IPS-18a (cell line): ENCODE measurements at regions not wholly inside any gene's neighbourhood (a gene's known extent, or its start where the extent isn't known, plus 50 kb on each side); places are given as distances from the start of the nearest gene placed in this dataset.

Experiments
- H3K27ac ChIP-seq: one replicate; pipeline ENCODE4 v1.5.1; 2013; ENCODE audit warnings: low read length
- H3K27me3 ChIP-seq: one replicate; pipeline ENCODE4 v1.6.1; 2013; ENCODE audit warnings: mild to moderate bottlenecking, low read length; ENCODE audit not compliant: control insufficient read depth, insufficient read depth
- H3K36me3 ChIP-seq: one replicate; pipeline ENCODE4 v1.6.1; 2013; ENCODE audit warnings: low read depth, low read length; ENCODE audit not compliant: control insufficient read depth
- H3K4me1 ChIP-seq: one replicate; pipeline ENCODE4 v1.6.1; 2013; ENCODE audit warnings: low read depth, low read length; ENCODE audit not compliant: control insufficient read depth
- H3K4me3 ChIP-seq: one replicate; pipeline ENCODE4 v1.5.1; 2013; ENCODE audit warnings: low read length
- H3K9ac ChIP-seq: one replicate; pipeline ENCODE4 v1.6.1; 2013; ENCODE audit warnings: mild to moderate bottlenecking, low read length, moderate library complexity
- H3K9me3 ChIP-seq: one replicate; pipeline ENCODE4 v1.6.1; 2013; ENCODE audit warnings: low read depth, low read length; ENCODE audit not compliant: control insufficient read depth

DNA sequence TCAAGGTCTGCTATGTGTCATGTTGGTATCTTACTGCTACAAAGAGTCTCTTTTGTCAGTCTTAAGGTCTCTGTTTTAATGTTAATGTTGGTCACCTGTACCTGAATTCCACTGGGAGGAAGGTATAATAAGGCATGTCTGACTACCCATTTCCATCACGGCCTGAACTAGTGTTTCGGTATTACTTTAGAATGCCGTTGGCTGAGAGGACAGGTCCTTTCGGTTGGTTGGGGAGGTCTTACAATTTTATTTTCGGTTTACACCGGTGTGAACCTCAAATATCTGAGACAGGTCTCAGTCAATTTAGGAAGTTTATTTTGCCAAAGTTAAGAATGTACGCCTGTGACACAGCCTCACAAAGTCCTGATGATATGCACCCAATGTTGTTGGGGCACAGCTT lies 154.9 kb upstream of the ABCA1 start:
- H3K27ac ChIP-seq: no peak overlapping the region

DNA sequence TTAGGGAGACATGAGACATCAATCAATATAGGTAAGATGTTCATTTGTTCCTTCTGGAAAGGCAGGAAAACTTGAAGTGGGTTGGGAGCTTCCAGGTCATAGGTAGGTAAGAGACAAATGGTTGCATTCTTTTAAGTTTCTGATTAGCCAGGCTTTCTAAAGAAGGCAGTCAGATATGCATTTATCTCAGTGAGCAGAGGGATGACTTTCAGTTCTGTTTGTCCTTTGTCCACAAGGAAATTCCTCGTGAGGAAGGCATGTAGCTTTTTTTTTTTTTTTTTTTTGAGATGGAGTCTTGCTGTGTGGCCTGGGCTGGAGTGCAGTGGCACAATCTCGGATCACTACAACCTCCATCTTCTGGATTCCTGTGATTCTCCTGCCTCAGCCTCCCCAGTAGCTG lies 155.3 kb upstream of the ABCA1 start:
- no peak overlapping the region for H3K9ac ChIP-seq
- no peak overlapping the region for H3K27ac ChIP-seq
- H3K9me3 ChIP-seq: no peaks in the 10 kb centered on the region
- H3K4me1 ChIP-seq: peaks cover 10% of the 10 kb centered on the region
- H3K4me3 ChIP-seq: no peak overlapping the region
- H3K36me3 ChIP-seq: no peaks in the 10 kb centered on the region
- H3K27me3 ChIP-seq: no peaks in the 10 kb centered on the region

More for the DNA sequence above, 154.9 kb upstream of the ABCA1 start:
- no peaks in the 10 kb centered on the region for H3K9me3 ChIP-seq
- H3K4me3 ChIP-seq: no peak overlapping the region
- peaks cover 10% of the 10 kb centered on the region for H3K4me1 ChIP-seq
- no peaks in the 10 kb centered on the region for H3K36me3 ChIP-seq
- no peak overlapping the region for H3K9ac ChIP-seq
- no peaks in the 10 kb centered on the region for H3K27me3 ChIP-seq

DNA sequence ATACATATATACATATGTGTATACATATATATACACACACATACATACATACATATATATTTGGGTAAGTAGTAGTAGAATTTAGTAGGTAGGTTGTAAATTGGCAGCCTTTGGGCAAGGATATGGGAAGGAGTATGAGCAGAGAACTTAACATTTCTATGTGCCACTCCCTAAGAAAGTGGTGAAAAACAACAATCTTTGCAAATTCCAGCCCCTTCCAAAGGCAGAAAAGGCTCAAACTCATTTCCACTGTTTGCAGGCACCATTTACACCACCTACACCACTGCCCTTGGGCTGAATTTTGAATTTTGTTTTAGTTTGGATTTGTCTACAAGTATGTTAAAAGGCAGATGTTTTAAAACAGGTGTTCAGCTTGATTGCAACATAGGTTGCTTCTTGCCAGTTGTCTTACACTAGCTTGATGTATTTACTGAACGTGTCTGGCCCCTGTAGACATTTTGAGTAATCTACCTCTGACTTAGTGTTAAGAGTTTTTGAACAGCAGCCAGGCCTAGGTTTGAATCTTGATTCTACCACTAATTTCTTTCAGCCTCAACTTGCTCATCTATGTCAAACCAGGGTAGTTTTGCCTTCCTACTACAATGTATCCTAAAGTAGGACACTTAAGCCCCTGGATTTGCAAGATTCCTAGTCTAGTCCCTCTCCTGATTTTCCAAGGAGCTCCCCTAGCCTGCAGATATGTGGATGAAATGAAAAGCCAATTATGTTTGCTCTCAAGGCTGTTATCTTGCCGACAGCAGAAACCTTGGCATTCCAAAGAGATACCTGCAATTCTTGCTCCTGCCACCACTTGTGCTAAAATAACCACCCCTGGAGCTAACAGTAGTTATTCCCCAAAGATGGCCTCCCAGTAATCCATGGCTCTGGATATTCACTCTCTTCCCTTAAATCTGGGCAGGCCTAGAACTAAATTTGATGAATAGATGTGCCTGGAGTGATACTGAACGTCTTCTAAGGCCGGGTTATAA lies 156.2 kb upstream of the SLC44A1 start:
- H3K4me1 ChIP-seq: peaks cover under 1% of the 10 kb centered on the region
- no peak overlapping the region for H3K27ac ChIP-seq
- no peaks in the 10 kb centered on the region for H3K36me3 ChIP-seq
- no peak overlapping the region for H3K9ac ChIP-seq
- no peak overlapping the region for H3K4me3 ChIP-seq
- no peaks in the 10 kb centered on the region for H3K9me3 ChIP-seq
- H3K27me3 ChIP-seq: no peaks in the 10 kb centered on the region

DNA sequence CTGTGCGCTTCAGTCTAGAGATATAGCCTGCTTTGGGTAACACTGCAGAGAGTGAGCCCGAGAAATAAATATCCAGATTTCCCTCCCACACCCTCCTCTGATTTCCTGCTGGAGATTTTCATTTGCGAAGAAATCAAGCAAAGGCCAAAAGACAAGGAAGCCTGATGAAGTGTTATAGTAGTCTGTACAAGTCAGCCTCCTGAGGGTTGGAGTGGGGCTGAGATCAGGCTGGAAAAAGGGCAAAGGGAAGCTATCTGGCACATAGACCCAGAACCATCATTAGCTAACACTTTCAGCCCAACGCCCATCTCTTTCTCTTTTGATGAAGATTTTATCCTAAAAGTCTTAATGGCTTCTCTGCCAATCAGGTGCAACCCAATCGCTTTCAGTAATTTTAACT lies 154.6 kb upstream of the SLC44A1 start:
- Histone ChIP-seq H3K36me3 (no peaks in the 10 kb centered on the region), H3K27ac (no peak overlapping the region), H3K9me3 (no peaks in the 10 kb centered on the region), H3K4me3 (no peak overlapping the region), H3K9ac (no peak overlapping the region), H3K4me1 (no peaks in the 10 kb centered on the region), H3K27me3 (no peaks in the 10 kb centered on the region)

DNA sequence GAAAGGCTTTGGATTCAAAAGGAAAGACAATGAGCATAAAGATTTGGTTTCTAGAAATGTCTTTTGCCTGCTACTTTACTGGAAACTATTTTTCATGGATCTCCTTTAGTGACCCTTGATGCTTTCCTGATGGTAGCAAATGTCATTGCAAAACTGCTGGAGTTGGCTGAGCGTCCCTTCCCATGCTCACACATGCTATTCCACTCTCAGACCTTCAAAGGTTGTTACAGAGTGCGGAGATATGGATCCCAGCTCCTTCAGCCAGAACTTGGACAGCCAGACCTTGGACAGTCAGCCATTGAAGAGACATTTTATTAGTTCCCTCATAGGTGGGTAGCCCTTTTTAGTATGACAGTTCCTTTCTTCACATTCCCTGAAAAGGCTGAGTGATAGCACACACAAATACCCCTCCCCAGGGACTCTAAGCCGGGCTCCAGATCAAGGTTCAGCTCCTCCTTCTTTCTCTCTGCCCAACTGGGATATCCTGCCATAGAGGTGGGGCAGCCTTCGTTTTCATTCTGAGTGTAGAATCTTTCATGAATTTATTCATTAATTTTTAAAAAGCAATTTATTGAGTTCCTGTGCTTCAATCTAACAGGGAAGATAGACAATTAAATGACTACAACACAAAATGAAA lies 153.3 kb upstream of the SLC44A1 start:
- H3K9ac ChIP-seq: no peak overlapping the region

DNA sequence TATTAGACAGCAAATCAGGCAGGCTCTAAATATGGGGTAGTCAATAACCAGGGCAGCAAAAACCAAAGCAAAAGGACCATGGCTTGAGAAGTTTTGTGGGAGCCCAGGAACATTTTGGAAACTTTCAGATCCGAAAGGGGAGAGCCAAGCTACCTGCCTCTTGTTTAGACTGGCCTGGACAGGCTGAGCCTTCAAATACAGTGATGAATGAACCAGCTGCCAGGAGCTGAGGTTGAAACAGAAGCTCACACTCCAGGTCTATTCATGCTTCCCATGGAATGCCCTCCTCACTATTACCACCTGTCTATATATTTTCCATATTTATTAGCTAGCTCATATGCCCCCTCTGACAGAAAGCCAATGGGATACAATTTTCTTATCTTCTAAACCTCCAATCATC lies 150.8 kb upstream of the SLC44A1 start:
- H3K4me3 ChIP-seq: no peak overlapping the region
- H3K27ac ChIP-seq: no peak overlapping the region
- H3K27me3 ChIP-seq: no peaks in the 10 kb centered on the region

More for the DNA sequence above, 153.3 kb upstream of the SLC44A1 start:
- H3K27me3 ChIP-seq: no peaks in the 10 kb centered on the region
- no peak overlapping the region for H3K27ac ChIP-seq
- H3K36me3 ChIP-seq: no peaks in the 10 kb centered on the region
- no peaks in the 10 kb centered on the region for H3K9me3 ChIP-seq
- peaks cover 8% of the 10 kb centered on the region for H3K4me1 ChIP-seq
- no peak overlapping the region for H3K4me3 ChIP-seq

DNA sequence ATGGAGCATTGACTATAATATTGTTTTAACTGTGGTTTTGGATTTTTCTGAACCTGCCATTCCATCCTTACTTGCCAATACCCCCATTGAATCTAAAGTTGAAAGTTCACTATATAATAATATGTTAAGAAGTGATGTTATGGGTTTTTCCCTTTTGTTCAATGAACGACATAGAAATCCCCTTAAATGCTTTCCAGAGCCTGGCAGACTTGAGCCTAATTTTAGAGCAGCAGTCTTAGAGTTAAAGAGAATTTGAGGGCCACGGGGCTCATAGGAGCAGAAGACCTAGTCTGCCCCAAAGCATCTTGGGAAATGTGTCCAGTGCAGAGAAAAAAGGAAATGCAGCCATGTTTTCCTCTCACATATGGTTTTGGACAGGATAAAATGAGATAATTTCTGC lies 146.1 kb upstream of the SLC44A1 start:
- Histone ChIP-seq H3K36me3 (no peaks in the 10 kb centered on the region), H3K27ac (no peak overlapping the region), H3K27me3 (no peaks in the 10 kb centered on the region), H3K4me3 (no peak overlapping the region), H3K9me3 (no peaks in the 10 kb centered on the region), H3K4me1 (peaks cover 9% of the 10 kb centered on the region), H3K9ac (no peak overlapping the region)

More for the DNA sequence above, 150.8 kb upstream of the SLC44A1 start:
- Histone ChIP-seq H3K9me3 (no peaks in the 10 kb centered on the region), H3K9ac (no peak overlapping the region), H3K4me1 (peaks cover 9% of the 10 kb centered on the region), H3K36me3 (no peaks in the 10 kb centered on the region)

DNA sequence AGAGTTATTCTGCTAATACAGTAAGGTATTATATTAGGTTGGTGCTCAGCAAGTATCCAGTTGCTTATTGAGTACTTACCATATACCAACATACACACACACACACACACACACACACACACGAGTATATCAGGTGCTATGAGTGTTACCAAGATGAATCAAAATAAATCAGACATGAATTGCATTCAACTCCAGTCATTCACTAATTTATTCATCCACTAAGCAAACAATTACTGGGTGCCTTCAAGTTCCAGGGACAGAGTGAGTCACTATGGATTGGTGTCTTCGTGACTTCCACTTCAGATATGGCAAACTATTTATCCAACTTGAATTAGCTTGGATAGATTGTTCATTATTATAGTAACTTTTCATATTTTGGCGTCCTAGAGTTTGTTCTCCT lies 140.7 kb upstream of the SLC44A1 start:
- Histone ChIP-seq H3K36me3 (no peaks in the 10 kb centered on the region), H3K9ac (no peak overlapping the region), H3K4me3 (no peak overlapping the region), H3K9me3 (no peaks in the 10 kb centered on the region), H3K4me1 (no peaks in the 10 kb centered on the region), H3K27me3 (no peaks in the 10 kb centered on the region), H3K27ac (no peak overlapping the region)

DNA sequence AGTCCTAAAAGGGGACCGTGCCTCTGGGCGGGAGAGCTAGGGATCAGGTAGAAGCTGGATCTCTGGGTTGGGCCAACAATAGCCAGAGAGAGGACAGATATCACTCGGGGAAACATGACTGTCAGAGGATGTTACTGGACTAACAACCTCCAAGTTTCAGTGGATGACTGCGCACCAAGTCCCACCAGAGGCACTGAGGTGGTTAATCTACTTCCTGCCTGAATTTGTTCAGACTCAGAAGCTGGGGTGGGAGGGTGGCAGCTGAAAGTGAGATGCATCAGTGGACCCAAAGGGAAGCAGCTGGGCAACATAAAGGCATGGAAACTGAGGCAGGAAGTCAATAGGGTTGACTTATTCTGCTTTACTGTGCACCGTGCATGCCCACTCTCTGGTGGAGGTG lies 130.1 kb upstream of the SLC44A1 start:
- H3K36me3 ChIP-seq: no peaks in the 10 kb centered on the region
- H3K27ac ChIP-seq: no peak overlapping the region
- H3K27me3 ChIP-seq: no peaks in the 10 kb centered on the region
- H3K4me1 ChIP-seq: peaks cover 6% of the 10 kb centered on the region
- no peak overlapping the region for H3K4me3 ChIP-seq
- H3K9me3 ChIP-seq: no peaks in the 10 kb centered on the region
- no peak overlapping the region for H3K9ac ChIP-seq

DNA sequence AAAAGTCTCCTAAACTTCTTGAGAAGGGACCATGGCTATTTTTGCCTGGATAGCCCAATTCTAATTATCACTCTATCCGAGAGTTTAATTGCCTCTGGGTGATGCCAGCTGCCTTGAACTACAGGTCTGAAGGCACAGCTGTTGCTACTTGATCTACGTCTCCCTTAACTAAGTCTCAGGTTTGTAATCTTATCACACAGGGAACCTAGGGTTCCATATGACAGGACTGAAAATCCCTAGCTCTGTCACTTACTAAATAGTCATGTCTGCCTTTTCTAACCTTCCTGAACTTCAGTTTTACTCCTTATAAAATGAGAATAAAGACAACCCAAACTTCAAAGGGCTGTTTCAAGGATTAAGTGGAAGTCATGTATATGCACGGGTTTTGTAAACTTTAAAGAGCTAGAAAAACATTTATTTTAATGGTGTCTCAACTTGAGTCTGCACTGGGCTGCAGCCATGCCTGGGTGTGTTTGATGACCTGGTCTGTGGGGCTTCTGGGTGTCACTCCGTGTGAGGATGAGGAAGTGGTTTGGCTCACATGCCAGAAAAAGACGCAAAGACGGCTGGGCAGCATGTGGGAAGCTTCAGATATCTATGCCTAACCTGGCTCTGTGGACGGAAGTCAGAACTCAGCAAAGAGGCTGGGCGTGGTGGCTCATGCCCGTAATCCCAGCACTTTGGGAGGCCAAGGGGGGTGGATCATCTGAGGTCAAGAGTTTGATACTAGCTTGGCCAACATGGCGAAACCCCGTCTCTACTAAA lies 129.3 kb upstream of the SLC44A1 start:
- Histone ChIP-seq H3K9ac (no peak overlapping the region), H3K36me3 (no peaks in the 10 kb centered on the region), H3K9me3 (no peaks in the 10 kb centered on the region), H3K4me3 (no peak overlapping the region), H3K27me3 (no peaks in the 10 kb centered on the region), H3K4me1 (peaks cover 6% of the 10 kb centered on the region), H3K27ac (no peak overlapping the region)

DNA sequence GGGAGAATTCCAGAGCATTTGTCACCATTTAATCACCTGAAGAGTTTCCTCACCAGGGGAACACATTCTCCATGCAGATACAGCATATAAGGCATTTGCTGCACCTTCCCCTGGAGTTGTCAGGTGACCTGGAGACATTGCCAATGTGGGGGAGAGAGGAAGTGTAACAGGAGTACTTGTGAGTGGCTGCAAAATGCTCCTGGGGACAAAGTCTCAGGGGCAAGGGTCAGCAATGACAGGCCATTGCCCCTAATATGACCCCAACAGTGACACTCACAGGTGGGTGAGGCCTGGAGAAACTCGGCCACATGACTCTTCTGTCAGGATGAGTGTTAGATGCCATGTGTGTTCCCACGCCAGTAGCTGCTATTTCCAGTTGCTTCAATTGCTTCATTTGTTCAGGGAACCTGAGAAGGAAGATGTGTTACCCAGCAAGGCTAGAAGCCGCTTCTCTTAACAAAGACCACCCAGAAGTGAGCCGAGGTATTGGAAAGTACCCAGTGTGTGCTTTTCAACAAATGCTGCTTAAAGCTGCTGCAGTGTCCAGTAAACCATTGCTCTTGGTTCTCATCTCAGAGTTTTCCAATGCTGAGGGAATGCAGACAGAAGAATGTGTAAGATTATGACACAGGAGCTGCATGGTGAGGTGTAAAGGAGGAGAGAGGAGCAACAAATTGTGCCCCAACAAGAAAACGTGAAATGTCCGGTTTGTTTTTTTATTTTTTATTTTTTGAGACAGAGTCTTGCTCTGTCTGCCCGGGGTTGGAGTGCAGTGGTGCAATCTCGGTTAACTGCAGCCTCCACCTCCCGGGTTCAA lies 128.2 kb upstream of the SLC44A1 start:
- Histone ChIP-seq H3K9me3 (no peaks in the 10 kb centered on the region), H3K9ac (no peak overlapping the region), H3K27me3 (no peaks in the 10 kb centered on the region), H3K27ac (no peak overlapping the region), H3K4me3 (no peak overlapping the region), H3K36me3 (no peaks in the 10 kb centered on the region), H3K4me1 (peaks cover 6% of the 10 kb centered on the region)
